ENCODE measurements at regions not wholly inside any gene's neighbourhood (a gene's known extent, or its start where the extent isn't known, plus 50 kb on each side); places are given as distances from the start of the nearest gene placed in this dataset.

DNA sequence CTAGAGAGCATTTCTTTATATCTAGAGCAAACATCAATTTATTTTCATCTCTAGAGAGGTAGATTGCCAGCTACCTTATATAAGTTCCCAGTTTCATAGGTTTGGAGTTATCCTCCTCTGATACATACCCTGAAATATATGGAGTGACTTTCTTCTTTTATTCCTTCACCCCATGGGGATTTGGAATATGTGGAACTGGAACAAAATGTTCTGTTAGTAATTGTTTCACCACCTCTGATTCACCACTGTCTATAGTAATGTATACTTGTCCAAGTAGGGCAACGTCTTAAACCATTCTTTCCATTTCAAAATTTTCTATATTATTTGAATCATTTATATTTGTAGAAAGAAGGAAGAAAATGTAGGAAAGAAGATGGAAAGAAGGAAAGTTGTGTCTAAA, 511.2 kb upstream of the KCND2 start:
- ATAC-seq (no peak), DNase-seq (no peak)
- H3K4me1 ChIP-seq (ENCODE audit: control insufficient read depth, insufficient read depth, low read length): no peaks in the 10 kb centered on the region
- H3K36me3 ChIP-seq (ENCODE audit: control insufficient read depth, insufficient read depth, low read length): no peaks in the 10 kb centered on the region
- Mint-ChIP-seq H3K27me3 (ENCODE audit: low read depth in 2 of 2) (no peaks in the 10 kb centered on the region), H3K36me3 (peaks cover 5% of the 10 kb centered on the region), H3K9me3 (peaks cover 4 to 13% of the 10 kb centered on the region in 2 donors), H3K4me1 (no peaks in the 10 kb centered on the region), H3K4me3 (no peak overlapping the region), H3K27ac (no peak overlapping the region)
- H3K27ac ChIP-seq (ENCODE audit: low read length): no peak overlapping the region
- H3K9me3 ChIP-seq (ENCODE audit: control insufficient read depth, insufficient read depth, low read length): no peaks in the 10 kb centered on the region
- intact Hi-C loops (cut with micrococcal nuclease): no loop called here
- TF ChIP-seq, protein P1, sequence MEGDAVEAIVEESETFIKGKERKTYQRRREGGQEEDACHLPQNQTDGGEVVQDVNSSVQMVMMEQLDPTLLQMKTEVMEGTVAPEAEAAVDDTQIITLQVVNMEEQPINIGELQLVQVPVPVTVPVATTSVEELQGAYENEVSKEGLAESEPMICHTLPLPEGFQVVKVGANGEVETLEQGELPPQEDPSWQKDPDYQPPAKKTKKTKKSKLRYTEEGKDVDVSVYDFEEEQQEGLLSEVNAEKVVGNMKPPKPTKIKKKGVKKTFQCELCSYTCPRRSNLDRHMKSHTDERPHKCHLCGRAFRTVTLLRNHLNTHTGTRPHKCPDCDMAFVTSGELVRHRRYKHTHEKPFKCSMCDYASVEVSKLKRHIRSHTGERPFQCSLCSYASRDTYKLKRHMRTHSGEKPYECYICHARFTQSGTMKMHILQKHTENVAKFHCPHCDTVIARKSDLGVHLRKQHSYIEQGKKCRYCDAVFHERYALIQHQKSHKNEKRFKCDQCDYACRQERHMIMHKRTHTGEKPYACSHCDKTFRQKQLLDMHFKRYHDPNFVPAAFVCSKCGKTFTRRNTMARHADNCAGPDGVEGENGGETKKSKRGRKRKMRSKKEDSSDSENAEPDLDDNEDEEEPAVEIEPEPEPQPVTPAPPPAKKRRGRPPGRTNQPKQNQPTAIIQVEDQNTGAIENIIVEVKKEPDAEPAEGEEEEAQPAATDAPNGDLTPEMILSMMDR (IDR thresholded peaks at IDR 0.05): no peak
- WGBS (ENCODE audit: insufficient coverage): no CpG with 5 or more reads among the region's 1 CpG
- no peak overlapping the region for H3K4me3 ChIP-seq (ENCODE audit: low read length)
- no peaks in the 10 kb centered on the region for H3K27me3 ChIP-seq (ENCODE audit: control insufficient read depth, insufficient read depth, low read length)

DNA sequence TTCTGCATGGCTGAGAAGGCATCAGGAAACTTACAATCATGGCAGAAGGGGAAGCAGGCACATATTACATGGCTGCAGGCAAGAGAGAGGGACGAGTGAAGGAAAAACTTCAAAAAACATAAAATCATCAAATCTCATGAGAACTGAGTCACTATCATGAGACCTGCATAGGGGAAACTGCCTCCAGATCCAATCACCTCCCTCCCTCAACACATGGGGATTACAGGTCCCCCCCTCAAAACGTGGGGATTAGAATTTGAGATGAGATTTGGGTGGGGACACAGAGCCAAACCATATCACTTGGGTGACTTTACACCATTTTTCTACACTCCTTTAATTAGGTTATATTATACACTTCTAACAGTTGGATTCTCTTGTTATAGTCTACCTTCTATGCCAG, 490.7 kb upstream of the KCND2 start:
- TF ChIP-seq, protein P1 (IDR thresholded peaks at IDR 0.05): no peak
- H3K4me3 ChIP-seq (ENCODE audit: low read length): no peak overlapping the region
- 80% methylated on average over 1 of the region's 2 CpGs for WGBS (ENCODE audit: insufficient coverage)
- DNase-seq (no peak), ATAC-seq (no peak)
- H3K9me3 ChIP-seq (ENCODE audit: control insufficient read depth, insufficient read depth, low read length): no peaks in the 10 kb centered on the region
- no peak overlapping the region for H3K27ac Mint-ChIP-seq
- no peaks in the 10 kb centered on the region for H3K36me3 ChIP-seq (ENCODE audit: control insufficient read depth, insufficient read depth, low read length)
- no peaks in the 10 kb centered on the region for H3K4me1 ChIP-seq (ENCODE audit: control insufficient read depth, insufficient read depth, low read length)
- no peaks in the 10 kb centered on the region for H3K4me1 Mint-ChIP-seq
- no peaks in the 10 kb centered on the region for H3K27me3 Mint-ChIP-seq (ENCODE audit: low read depth in 2 of 2)
- H3K27ac ChIP-seq (ENCODE audit: low read length): no peak overlapping the region
- intact Hi-C loops (cut with micrococcal nuclease): no loop called here
- H3K27me3 ChIP-seq (ENCODE audit: control insufficient read depth, insufficient read depth, low read length): no peaks in the 10 kb centered on the region
- H3K9me3 Mint-ChIP-seq: peaks cover 20 to 23% of the 10 kb centered on the region in 2 donors
- no peak overlapping the region for H3K4me3 Mint-ChIP-seq
- no peaks in the 10 kb centered on the region for H3K36me3 Mint-ChIP-seq

GRCh38 chr7:119783799-119784198, 489.2 kb upstream of the KCND2 start:
- Mint-ChIP-seq H3K27me3 (ENCODE audit: low read depth in 2 of 2) (no peaks in the 10 kb centered on the region), H3K4me1 (no peaks in the 10 kb centered on the region), H3K4me3 (no peak overlapping the region), H3K36me3 (no peaks in the 10 kb centered on the region), H3K9me3 (peaks cover 18 to 20% of the 10 kb centered on the region in 2 donors), H3K27ac (no peak overlapping the region)
- Histone ChIP-seq H3K9me3 (ENCODE audit: control insufficient read depth, insufficient read depth, low read length) (no peaks in the 10 kb centered on the region), H3K27ac (ENCODE audit: low read length) (no peak overlapping the region), H3K27me3 (ENCODE audit: control insufficient read depth, insufficient read depth, low read length) (no peaks in the 10 kb centered on the region), H3K4me3 (ENCODE audit: low read length) (no peak overlapping the region), H3K4me1 (ENCODE audit: control insufficient read depth, insufficient read depth, low read length) (no peaks in the 10 kb centered on the region), H3K36me3 (ENCODE audit: control insufficient read depth, insufficient read depth, low read length) (no peaks in the 10 kb centered on the region)
- intact Hi-C loops (cut with micrococcal nuclease): no loop called here
- ATAC-seq: no peak
- WGBS (ENCODE audit: insufficient coverage): 80% methylated on average over 1 of the region's 1 CpG
- TF ChIP-seq, protein P1 (IDR thresholded peaks at IDR 0.05): no peak
- no peak for DNase-seq

DNA sequence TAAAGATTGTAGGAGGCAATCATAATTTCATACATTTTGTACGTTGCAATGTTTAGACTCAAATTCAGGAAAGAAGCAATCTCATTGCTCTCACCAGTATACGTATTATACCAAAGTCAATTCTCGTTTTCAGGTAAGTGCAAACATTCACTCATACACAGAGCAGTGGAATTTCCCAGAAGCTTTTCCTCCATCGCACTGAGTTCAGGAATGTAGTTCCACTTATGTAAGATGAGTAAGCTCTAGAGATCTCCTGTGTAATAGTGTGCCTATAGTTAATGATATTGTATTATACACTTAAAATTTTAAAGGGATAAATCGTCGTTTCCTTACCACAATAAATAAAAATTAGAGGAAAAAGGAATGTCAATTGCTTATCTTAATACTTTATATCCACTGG, 470.8 kb upstream of the KCND2 start:
- Histone ChIP-seq H3K27ac (ENCODE audit: low read length) (no peak overlapping the region), H3K27me3 (ENCODE audit: control insufficient read depth, insufficient read depth, low read length) (no peaks in the 10 kb centered on the region), H3K4me3 (ENCODE audit: low read length) (no peak overlapping the region), H3K36me3 (ENCODE audit: control insufficient read depth, insufficient read depth, low read length) (no peaks in the 10 kb centered on the region), H3K9me3 (ENCODE audit: control insufficient read depth, insufficient read depth, low read length) (peaks cover 11% of the 10 kb centered on the region), H3K4me1 (ENCODE audit: control insufficient read depth, insufficient read depth, low read length) (no peaks in the 10 kb centered on the region)
- H3K4me3 Mint-ChIP-seq: no peak overlapping the region
- intact Hi-C loops (cut with micrococcal nuclease): no loop called here
- H3K27ac Mint-ChIP-seq: no peak overlapping the region
- peaks cover 8 to 13% of the 10 kb centered on the region in 2 donors for H3K9me3 Mint-ChIP-seq
- H3K4me1 Mint-ChIP-seq: no peaks in the 10 kb centered on the region
- 87% methylated on average over 3 of the region's 6 CpGs for WGBS (ENCODE audit: insufficient coverage)
- DNase-seq: no peak
- no peak for ATAC-seq
- H3K27me3 Mint-ChIP-seq (ENCODE audit: low read depth in 2 of 2): no peaks in the 10 kb centered on the region
- no peaks in the 10 kb centered on the region for H3K36me3 Mint-ChIP-seq
- TF ChIP-seq, protein P1 (IDR thresholded peaks at IDR 0.05): no peak

Measured in natural killer cell (primary cell).